OCI-LY3 (cell line): ENCODE measurements at regions not wholly inside any gene's neighbourhood (a gene's known extent, or its start where the extent isn't known, plus 50 kb on each side); places are given as distances from the start of the nearest gene placed in this dataset.

ENCODE experiments used
- CTCF ChIP-seq: fragments of 200-600, 300-600 bp; sonication (generic); IDR thresholded peaks from 2 replicates; pipeline ENCODE4 v1.5.1; 2014; ENCODE audit warnings: antibody characterized with exemption, low read length, low read depth
- EZH2phosphoT487 ChIP-seq: fragments of 200-600 bp; shearing (Covaris generic); IDR thresholded peaks from 2 replicates; pipeline ENCODE4 v1.6.1; 2018; ENCODE audit warnings: antibody characterized with exemption, mixed run types, low read depth

- TF ChIP-seq CTCF (no peak), EZH2phosphoT487 (no peak)
Observed at GRCh38 chr17:12230481-12231354, 210.0 kb downstream of the MAP2K4 start.
